ENCODE measurements at regions not wholly inside any gene's neighbourhood (a gene's known extent, or its start where the extent isn't known, plus 50 kb on each side); places are given as distances from the start of the nearest gene placed in this dataset.

- TF ChIP-seq REST (IDR thresholded peaks at IDR 0.05; ENCODE audit: low read depth) (no peak), ZNF274 (IDR thresholded peaks at IDR 0.05; ENCODE audit: low read depth, low read length) (no peak)
Measured at GRCh38 chr11:15821451-15821850, 534.9 kb downstream of the SOX6 start (continued).

- H4K20me1 ChIP-seq (ENCODE audit: insufficient read depth) = no peaks in the 10 kb centered on the region
- no peaks in the 10 kb centered on the region for H3K36me3 ChIP-seq (ENCODE audit: control insufficient read depth in 1 of 2, insufficient read depth in 2 of 2, low read length in 2 of 2)
- DNase-seq (ENCODE audit: low read depth, low spot score) (no peak), ATAC-seq (no peak)
- ChIA-PET RAD21 (ENCODE audit: low non-redundant PET in 1 of 2, low total read pairs in 2 of 2, uncharacterized antibody in 2 of 2, unreplicated experiment in 2 of 2) (no interaction called here), CTCF (no interaction called here), POLR2A (no interaction called here)
- no peak overlapping the region for H3K4me3 ChIP-seq (replicated peaks in 1 of 2; ENCODE audit: low read depth in 1 of 2, low read length in 2 of 2)
- H3K27me3 ChIP-seq (ENCODE audit: insufficient read depth, low read length) = 0 out of 2 replicates have a peak, but pooled peaks cover 4% of the 10 kb centered on the region
- no peak overlapping the region for H3K27ac ChIP-seq (ENCODE audit: low read depth, low read length)
- H3K9me3 ChIP-seq (ENCODE audit: control insufficient read depth in 1 of 2, insufficient read depth in 1 of 2, low read depth in 1 of 2, low read length in 2 of 2) = no peaks in the 10 kb centered on the region
- intact Hi-C loops (cut with micrococcal nuclease) = no loop called here
- no peak overlapping the region for H2AFZ ChIP-seq (ENCODE audit: low read depth, low read length, poor library complexity, severe bottlenecking)
- no peak overlapping the region for H3K4me2 ChIP-seq (ENCODE audit: low read length)
- H3K79me2 ChIP-seq (ENCODE audit: insufficient read depth, low read length) = no peaks in the 10 kb centered on the region
- no peak overlapping the region for H3K9ac ChIP-seq (ENCODE audit: low read length)
- no peaks in the 10 kb centered on the region for H3K9me2 ChIP-seq (ENCODE audit: insufficient read depth)
- H3K4me1 ChIP-seq (ENCODE audit: control insufficient read depth in 1 of 2, insufficient read depth in 2 of 2, low read length in 2 of 2) = no peaks in the 10 kb centered on the region
- no TSS peak for BruUV-seq (replicated peaks)
- TF ChIP-seq MAX (IDR thresholded peaks at IDR 0.05) (no peak), CTCF (IDR thresholded peaks at IDR 0.05 in 2 of 3, conservative IDR thresholded peaks at IDR 0.05 in 1 of 3; ENCODE audit: borderline replicate concordance in 1 of 3, insufficient read depth in 1 of 3, low read depth in 2 of 3, low read length in 2 of 3) (no peak), TCF7L2 (IDR thresholded peaks at IDR 0.05; ENCODE audit: borderline replicate concordance, extremely low read depth, insufficient read depth, insufficient read length) (no peak), SIN3A (IDR thresholded peaks at IDR 0.05; ENCODE audit: low read depth) (no peak), ZBTB33 (IDR thresholded peaks at IDR 0.05; ENCODE audit: extremely low read depth, insufficient replicate concordance, low read length) (no peak), EZH2phosphoT487 (IDR thresholded peaks at IDR 0.05; ENCODE audit: borderline replicate concordance) (no peak), RAD21 (IDR thresholded peaks at IDR 0.05; ENCODE audit: low read depth) (no peak), SRF (IDR thresholded peaks at IDR 0.05; ENCODE audit: low read depth) (no peak), ELF1 (IDR thresholded peaks at IDR 0.05; ENCODE audit: borderline replicate concordance, low read depth) (no peak), EZH2 (IDR thresholded peaks at IDR 0.05) (no peak), POLR2A (IDR thresholded peaks at IDR 0.05; ENCODE audit: borderline replicate concordance, extremely low read depth, insufficient read depth, insufficient read length) (no peak), CEBPB (IDR thresholded peaks at IDR 0.05; ENCODE audit: low read depth) (no peak), FOSL1 (IDR thresholded peaks at IDR 0.05; ENCODE audit: low read depth) (no peak)
Measured at GRCh38 chr11:15824060-15824459, 532.3 kb downstream of the SOX6 start.

All from HCT116 (cell line).